Stimulated activated CD4-positive, alpha-beta T cell treated with anti-CD3 and anti-CD28 coated beads, TNF-alpha, amount 100 ng/mL, for 48 hours (primary cell): ENCODE measurements at regions not wholly inside any gene's neighbourhood (a gene's known extent, or its start where the extent isn't known, plus 50 kb on each side); places are given as distances from the start of the nearest gene placed in this dataset.
"Not testable (repeated sequence)": the region's sequence is repeated elsewhere in the genome, so short reads cannot be mapped to it uniquely, and the experiment has no call there.

Source experiments
- DNase-seq, 3 donors: peaks; one replicate each; pipeline ENCODE4 v3.0.0-alpha.2; 2020; ENCODE audit warnings: low read depth in 3 of 3

GRCh38 chr4:186847429-186848131 is 123.9 kb upstream of the FAT1 start:
- DNase-seq: not testable (repeated sequence)

DNA sequence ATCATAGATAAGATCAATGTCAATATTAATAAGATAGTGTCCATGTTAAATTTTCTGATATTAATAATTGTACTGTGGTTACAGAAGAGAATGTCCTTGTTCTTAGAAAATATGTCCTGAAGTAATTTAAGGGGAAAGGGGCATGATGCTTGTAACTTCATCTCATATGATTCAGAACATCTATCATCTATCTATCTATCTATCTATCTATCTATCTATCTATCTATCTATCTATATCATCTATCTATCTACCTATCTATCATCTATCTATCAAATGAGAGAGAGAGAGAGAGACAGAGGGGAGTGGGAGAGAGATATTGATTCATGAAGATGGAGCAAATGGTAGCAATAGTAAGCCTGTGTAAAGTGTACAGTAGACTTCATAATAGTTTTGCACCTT is 124.8 kb upstream of the FAT1 start:
- DNase-seq: no peak

DNA sequence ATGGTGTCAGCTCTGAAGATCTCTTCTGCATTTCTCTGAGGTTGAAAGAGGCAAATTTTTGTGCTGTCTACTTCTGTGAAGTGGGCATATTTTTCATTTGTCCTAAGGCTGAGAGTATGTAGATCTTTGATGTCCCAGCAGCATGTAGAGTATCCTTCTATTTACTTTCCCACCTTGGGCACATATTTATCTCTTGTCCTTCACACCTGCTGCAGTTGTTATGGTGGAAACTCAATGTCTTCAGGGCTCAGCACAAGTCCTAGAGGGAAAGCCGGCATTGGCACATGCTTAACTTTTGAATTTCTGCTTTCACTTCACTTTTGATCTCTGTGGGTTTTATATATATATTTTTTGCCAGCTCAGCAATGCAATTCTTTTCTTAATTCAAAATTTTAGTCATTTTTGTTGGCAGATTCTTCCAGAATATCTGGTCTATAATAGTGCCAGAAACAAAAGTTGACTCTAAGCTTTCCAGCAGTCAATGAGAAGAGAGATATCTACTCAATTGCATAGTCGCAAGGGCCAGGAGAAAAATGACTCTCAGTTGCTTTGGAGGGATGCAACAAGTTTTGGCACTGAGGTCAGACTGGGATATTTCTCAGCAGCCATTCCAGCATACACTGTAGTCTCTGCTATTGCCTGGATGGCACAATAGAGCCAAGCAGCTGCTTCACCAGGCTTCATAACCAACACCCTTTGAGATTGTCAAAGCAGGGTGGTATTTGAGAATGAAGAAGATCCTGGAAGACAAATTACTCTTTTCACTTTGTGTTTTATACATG is 127.8 kb upstream of the FAT1 start:
- DNase-seq: no peak

GRCh38 chr4:186852073-186852420 is 128.4 kb upstream of the FAT1 start:
- DNase-seq: no peak

GRCh38 chr4:186852964-186853391 is 129.3 kb upstream of the FAT1 start:
- no peak for DNase-seq

DNA sequence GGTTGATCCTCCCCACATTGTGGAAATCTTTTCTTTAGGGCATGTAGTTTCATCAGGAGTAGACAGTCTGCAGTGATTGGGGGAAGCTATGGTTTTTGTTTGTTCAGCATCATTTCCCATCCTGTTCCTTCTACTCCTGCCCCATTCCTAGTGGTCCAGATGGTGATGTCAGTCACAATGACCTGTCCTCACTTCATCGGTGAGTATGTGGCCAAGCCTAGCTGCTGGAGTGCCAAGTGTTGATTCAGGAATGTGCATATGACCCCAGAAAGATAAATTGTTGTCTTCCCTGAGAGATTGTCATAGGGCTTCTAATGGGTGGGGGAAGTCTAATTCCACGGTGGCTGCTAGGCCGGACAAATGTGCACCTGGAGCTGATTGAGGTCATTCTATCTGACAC is 130.6 kb upstream of the FAT1 start:
- DNase-seq: no peak

DNA sequence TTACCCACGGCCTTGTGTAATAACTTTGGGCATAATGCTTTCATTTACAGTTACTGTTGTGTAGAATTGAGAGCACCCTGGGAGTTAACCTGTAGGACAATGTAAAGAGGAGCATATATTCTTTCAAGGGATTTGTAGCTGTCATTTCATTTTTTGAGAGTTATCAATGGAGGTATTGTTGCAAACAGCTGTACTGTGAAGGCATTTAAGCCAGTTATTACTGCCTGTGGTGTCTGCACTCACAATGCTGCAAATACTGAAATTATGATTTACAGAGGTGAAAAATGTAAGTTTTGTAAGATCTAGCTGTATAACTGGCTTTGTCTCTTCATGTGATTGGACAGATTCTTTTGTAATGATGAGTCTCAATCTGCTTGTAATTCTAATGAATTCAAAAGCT is 131.5 kb upstream of the FAT1 start:
- no peak for DNase-seq

- no peak for DNase-seq
These were observed 134.1 kb upstream of the FAT1 start for GRCh38 chr4:186857793-186858192.

GRCh38 chr4:186858355-186858754 is 134.7 kb upstream of the FAT1 start:
- no peak for DNase-seq

- DNase-seq: no peak
These were observed 135.8 kb upstream of the FAT1 start for GRCh38 chr4:186859420-186859819.

DNA sequence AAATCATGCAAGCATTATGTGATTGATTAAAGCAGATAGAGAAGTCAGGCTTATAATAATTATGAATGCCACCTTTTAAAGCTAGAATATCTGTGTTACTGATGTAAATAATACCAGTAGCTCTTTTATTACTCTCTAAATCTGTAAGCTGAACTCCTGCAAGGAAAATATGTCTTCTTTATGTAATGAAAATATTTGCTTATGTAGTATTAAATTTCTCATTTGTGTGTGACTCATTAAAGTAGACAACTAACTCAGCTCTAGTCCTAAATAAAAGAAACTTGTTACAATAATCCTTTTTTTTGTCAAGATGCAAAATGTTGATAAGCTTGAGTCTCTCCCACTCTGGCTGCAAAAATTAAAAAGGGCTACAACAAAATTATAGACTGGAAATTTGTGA is 137.7 kb upstream of the FAT1 start:
- no peak for DNase-seq

- no peak for DNase-seq
These were observed 148.2 kb upstream of the FAT1 start for GRCh38 chr4:186871856-186872255.

- not testable (repeated sequence) for DNase-seq
These were observed 149.4 kb upstream of the FAT1 start for GRCh38 chr4:186873095-186873494.

GRCh38 chr4:186875476-186875875 is 151.8 kb upstream of the FAT1 start:
- DNase-seq: no peak

DNA sequence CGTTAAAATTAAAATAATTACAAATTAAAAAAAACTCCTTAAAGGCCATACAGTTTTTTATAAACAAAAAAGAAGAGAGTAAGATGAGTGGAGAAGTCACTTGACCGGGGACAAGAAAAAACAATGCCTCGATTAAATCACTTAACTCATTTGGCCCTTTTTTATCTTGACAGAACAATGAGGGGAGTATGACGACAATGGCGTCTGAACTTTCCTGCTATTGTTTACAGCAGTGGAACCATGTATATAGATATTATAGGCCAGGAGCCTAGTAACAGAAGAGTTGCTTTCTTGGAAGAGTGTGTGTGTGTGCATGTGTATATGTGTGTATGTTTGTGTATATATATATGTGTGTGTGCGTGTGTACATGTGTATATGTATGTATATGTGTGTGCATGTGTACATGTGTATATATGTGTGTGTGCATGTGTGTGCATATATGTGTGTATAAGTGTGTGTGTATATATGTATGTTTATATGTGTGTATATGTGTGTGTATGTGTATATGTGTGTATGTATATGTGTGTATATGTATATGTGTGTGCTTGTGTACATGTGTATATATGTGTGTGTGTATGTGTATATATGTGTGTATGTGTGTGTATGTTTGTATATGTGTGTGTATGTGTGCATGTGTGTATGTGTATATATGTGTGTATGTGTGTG is 153.4 kb upstream of the FAT1 start:
- DNase-seq: no peak

GRCh38 chr4:186878203-186878776 is 154.6 kb upstream of the FAT1 start:
- no peak for DNase-seq

DNA sequence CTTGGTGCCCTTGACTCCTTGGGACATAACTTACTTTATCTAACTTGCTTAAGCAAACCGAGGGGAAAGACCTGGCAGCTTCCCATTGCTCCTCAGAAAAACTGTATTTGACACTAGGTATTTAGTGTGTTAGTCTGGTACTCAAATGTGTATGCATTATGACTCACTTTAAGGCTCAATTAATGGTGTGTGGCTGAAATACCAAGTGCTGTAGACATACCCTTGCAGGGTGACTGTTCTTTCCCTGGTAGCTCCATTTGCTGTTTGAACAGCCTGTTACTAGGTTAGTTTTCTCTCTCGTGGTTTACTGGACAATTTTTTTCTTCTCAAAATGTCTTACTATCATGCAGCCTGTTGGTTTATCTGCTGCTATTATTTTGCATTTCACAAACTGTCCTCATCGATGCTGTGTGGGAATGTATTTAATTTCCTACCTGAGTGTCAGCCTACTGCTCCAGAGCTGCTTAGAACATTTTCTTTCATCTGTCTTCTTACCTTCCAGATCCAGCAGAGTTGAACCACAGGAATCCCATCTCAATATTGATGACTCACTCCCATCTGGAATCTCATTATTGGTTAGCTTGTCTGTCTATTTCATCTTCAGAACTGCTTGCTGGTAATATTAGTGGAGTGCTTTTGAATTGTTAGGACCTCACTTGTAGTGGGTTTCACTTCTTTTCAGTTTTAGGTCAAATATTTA is 158.0 kb upstream of the FAT1 start:
- no peak for DNase-seq

GRCh38 chr4:186882293-186882692 is 158.6 kb upstream of the FAT1 start:
- no peak for DNase-seq

DNA sequence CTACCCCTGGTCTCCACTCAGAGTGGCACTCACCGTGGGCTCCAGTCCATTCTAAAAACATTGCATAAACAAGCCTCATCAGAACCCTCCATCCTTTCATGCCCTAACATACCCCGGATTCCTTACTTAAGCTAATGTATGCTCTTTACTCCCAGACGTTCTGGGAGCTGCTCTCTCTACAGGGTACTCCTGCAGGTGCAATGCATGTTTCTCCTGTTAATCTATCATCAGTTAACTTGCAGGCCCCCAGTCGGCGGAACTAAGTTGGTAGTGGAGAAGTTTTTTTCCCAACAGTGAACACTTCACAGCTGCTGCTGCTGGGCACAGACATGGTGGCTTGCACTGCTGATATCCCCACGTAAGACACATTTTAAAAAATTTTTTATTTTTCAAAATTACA is 161.6 kb upstream of the FAT1 start:
- no peak for DNase-seq

DNA sequence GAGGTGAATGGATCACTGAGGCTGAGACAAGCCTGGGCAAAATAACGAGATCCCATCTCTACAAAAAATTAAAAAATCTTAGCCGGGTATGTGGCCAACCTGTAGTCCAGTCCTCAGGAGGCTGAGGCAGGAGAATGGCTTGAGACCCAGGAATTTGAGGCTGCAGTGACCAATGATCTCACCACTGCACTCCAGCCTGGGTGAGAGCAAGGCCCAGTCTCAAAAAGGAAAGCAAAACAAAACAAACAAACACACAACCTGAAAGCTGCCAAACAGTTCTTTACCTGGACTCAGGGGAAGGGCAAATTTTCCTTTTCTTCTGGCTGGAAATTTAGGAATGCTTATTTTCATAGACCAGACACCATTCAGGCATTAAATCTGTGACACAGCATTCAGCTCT is 163.1 kb upstream of the FAT1 start:
- DNase-seq: no peak

GRCh38 chr4:186887291-186887700 is 163.6 kb upstream of the FAT1 start:
- no peak for DNase-seq

DNA sequence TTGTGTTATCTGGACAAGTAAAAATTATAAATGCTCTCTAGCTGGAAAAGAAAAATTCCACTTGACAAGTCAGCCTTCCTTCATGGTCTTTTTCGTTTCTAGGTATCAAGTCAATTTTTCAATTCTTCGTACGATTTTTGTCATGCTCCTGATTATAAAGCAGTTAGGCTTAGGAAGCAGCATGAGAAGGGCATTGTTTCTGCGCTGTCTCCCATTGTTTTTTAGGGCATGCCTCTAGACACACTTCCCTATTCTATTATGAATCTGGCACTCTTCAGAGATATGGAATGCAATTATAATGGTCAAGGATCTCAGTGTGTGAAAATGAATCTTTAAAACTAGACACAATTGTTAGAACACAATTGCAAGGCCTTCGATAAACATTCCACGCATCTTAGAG is 164.1 kb upstream of the FAT1 start:
- no peak for DNase-seq
